Subcutaneous abdominal adipose tissue (tissue), 5 donors: ENCODE measurements at regions not wholly inside any gene's neighbourhood (a gene's known extent, or its start where the extent isn't known, plus 50 kb on each side); places are given as distances from the start of the nearest gene placed in this dataset.

ENCODE experiments used
- H3K27ac ChIP-seq: one replicate; pipeline ENCODE4 v1.7.0; 2013; ENCODE audit warnings: low read depth, mild to moderate bottlenecking, inconsistent platforms, low read length, moderate library complexity
- H3K27me3 ChIP-seq, 5 donors: one replicate each; pipeline ENCODE4 v1.7.0; 2013; ENCODE audit warnings: low read length in 5 of 5, inconsistent platforms in 1 of 5; ENCODE audit not compliant: control insufficient read depth in 5 of 5, insufficient read depth in 4 of 5
- H3K36me3 ChIP-seq, 5 donors: one replicate each; pipeline ENCODE4 v1.7.0; 2013; ENCODE audit warnings: low read length in 5 of 5; ENCODE audit not compliant: control insufficient read depth in 5 of 5, insufficient read depth in 5 of 5
- H3K4me1 ChIP-seq, 5 donors: one replicate each; pipeline ENCODE4 v1.7.0; 2013; ENCODE audit warnings: low read length in 5 of 5, mild to moderate bottlenecking in 3 of 5, moderate library complexity in 1 of 5; ENCODE audit not compliant: control insufficient read depth in 5 of 5, insufficient read depth in 5 of 5
- H3K4me3 ChIP-seq, 5 donors: one replicate each; pipeline ENCODE4 v1.7.0; 2013; ENCODE audit warnings: low read length in 5 of 5, low read depth in 1 of 5
- H3K9ac ChIP-seq, 5 donors: one replicate each; pipeline ENCODE4 v1.7.0; 2013; ENCODE audit warnings: low read length in 5 of 5, mild to moderate bottlenecking in 4 of 5, moderate library complexity in 3 of 5
- H3K9me3 ChIP-seq, 5 donors: one replicate each; pipeline ENCODE4 v1.7.0; 2013; ENCODE audit warnings: low read length in 5 of 5; ENCODE audit not compliant: control insufficient read depth in 5 of 5
- donor health status: healthy.
- donor health status: healthy.
- donor health status: healthy.
- donor health status: healthy.
- donor health status: healthy.

GRCh38 chr16:5640883-5641282, 543.3 kb upstream of the EEF2KMT start:
- no peaks in the 10 kb centered on the region for H3K4me1 ChIP-seq
- peaks cover 0 to 14% (median 0%) of the 10 kb centered on the region in 5 donors for H3K9me3 ChIP-seq
- H3K4me3 ChIP-seq, result no peak overlapping the region
- no peak overlapping the region for H3K27ac ChIP-seq
- peaks cover 0 to 8% (median 0%) of the 10 kb centered on the region in 5 donors for H3K27me3 ChIP-seq
- no peaks in the 10 kb centered on the region for H3K36me3 ChIP-seq
- no peak overlapping the region for H3K9ac ChIP-seq

- Histone ChIP-seq H3K9ac (no peak overlapping the region), H3K9me3 (peaks cover 0 to 14% (median 0%) of the 10 kb centered on the region in 5 donors), H3K27me3 (peaks cover 0 to 8% (median 0%) of the 10 kb centered on the region in 5 donors)
These were observed 541.9 kb upstream of the EEF2KMT start for GRCh38 chr16:5639531-5639930.

GRCh38 chr16:5635331-5635730, 537.7 kb upstream of the EEF2KMT start:
- Histone ChIP-seq H3K36me3 (no peaks in the 10 kb centered on the region), H3K9ac (no peak overlapping the region), H3K9me3 (peaks cover 0 to 2% (median 0%) of the 10 kb centered on the region in 5 donors), H3K4me3 (no peak overlapping the region), H3K4me1 (no peaks in the 10 kb centered on the region), H3K27ac (no peak overlapping the region), H3K27me3 (no peaks in the 10 kb centered on the region)

More at GRCh38 chr16:5639531-5639930, 541.9 kb upstream of the EEF2KMT start:
- Histone ChIP-seq H3K4me3 (no peak overlapping the region), H3K4me1 (no peaks in the 10 kb centered on the region), H3K27ac (no peak overlapping the region), H3K36me3 (no peaks in the 10 kb centered on the region)

- Histone ChIP-seq H3K9me3 (no peaks in the 10 kb centered on the region), H3K9ac (no peak overlapping the region), H3K27ac (no peak overlapping the region), H3K4me3 (no peak overlapping the region), H3K4me1 (no peaks in the 10 kb centered on the region), H3K36me3 (no peaks in the 10 kb centered on the region), H3K27me3 (no peaks in the 10 kb centered on the region)
These were observed 537.1 kb upstream of the EEF2KMT start for GRCh38 chr16:5634666-5635180.

- H3K27ac ChIP-seq, result no peak overlapping the region
- no peaks in the 10 kb centered on the region for H3K4me1 ChIP-seq
- no peak overlapping the region for H3K4me3 ChIP-seq
- H3K36me3 ChIP-seq, result no peaks in the 10 kb centered on the region
- peaks cover 0 to under 1% (median 0%) of the 10 kb centered on the region in 5 donors for H3K9me3 ChIP-seq
- no peaks in the 10 kb centered on the region for H3K27me3 ChIP-seq
- no peak overlapping the region for H3K9ac ChIP-seq
These were observed 536.3 kb upstream of the EEF2KMT start for GRCh38 chr16:5633845-5634440.

- H3K4me3 ChIP-seq, result no peak overlapping the region
These were observed 524.8 kb upstream of the EEF2KMT start for GRCh38 chr16:5622234-5622884.

GRCh38 chr16:5621826-5622225, 524.2 kb upstream of the EEF2KMT start:
- H3K36me3 ChIP-seq, result no peaks in the 10 kb centered on the region
- no peak overlapping the region for H3K4me3 ChIP-seq
- no peaks in the 10 kb centered on the region for H3K4me1 ChIP-seq
- H3K27ac ChIP-seq, result no peak overlapping the region
- H3K9me3 ChIP-seq, result peaks cover 0 to 5% (median 0%) of the 10 kb centered on the region in 5 donors
- no peak overlapping the region for H3K9ac ChIP-seq
- H3K27me3 ChIP-seq, result peaks cover 4 to 15% (median 14%) of the 10 kb centered on the region in 5 donors

More at GRCh38 chr16:5622234-5622884, 524.8 kb upstream of the EEF2KMT start:
- H3K27me3 ChIP-seq, result peaks cover under 1 to 11% (median 9%) of the 10 kb centered on the region in 5 donors
- no peak overlapping the region for H3K27ac ChIP-seq
- no peak overlapping the region for H3K9ac ChIP-seq
- no peaks in the 10 kb centered on the region for H3K4me1 ChIP-seq
- no peaks in the 10 kb centered on the region for H3K36me3 ChIP-seq
- H3K9me3 ChIP-seq, result peaks cover 0 to 7% (median 3%) of the 10 kb centered on the region in 5 donors

GRCh38 chr16:5619304-5619703, 521.7 kb upstream of the EEF2KMT start:
- H3K27me3 ChIP-seq, result peaks cover 4 to 28% (median 23%) of the 10 kb centered on the region in 5 donors

GRCh38 chr16:5616841-5617240, 519.2 kb upstream of the EEF2KMT start:
- Histone ChIP-seq H3K9me3 (no peaks in the 10 kb centered on the region), H3K36me3 (no peaks in the 10 kb centered on the region), H3K27ac (no peak overlapping the region), H3K4me3 (no peak overlapping the region), H3K27me3 (peaks cover 4 to 28% (median 23%) of the 10 kb centered on the region in 5 donors), H3K9ac (no peak overlapping the region), H3K4me1 (no peaks in the 10 kb centered on the region)

More at GRCh38 chr16:5619304-5619703, 521.7 kb upstream of the EEF2KMT start:
- no peaks in the 10 kb centered on the region for H3K4me1 ChIP-seq
- no peaks in the 10 kb centered on the region for H3K36me3 ChIP-seq
- no peak overlapping the region for H3K9ac ChIP-seq
- H3K27ac ChIP-seq, result no peak overlapping the region
- H3K4me3 ChIP-seq, result no peak overlapping the region
- H3K9me3 ChIP-seq, result no peaks in the 10 kb centered on the region
